ENCODE measurements at regions not wholly inside any gene's neighbourhood (a gene's known extent, or its start where the extent isn't known, plus 50 kb on each side); places are given as distances from the start of the nearest gene placed in this dataset.

- no peak for DNase-seq
These were observed 78.3 kb upstream of the MAP4K3 start for GRCh38 chr2:39515273-39515896.

GRCh38 chr2:39515897-39516346, 78.8 kb upstream of the MAP4K3 start:
- no peak for DNase-seq

DNA sequence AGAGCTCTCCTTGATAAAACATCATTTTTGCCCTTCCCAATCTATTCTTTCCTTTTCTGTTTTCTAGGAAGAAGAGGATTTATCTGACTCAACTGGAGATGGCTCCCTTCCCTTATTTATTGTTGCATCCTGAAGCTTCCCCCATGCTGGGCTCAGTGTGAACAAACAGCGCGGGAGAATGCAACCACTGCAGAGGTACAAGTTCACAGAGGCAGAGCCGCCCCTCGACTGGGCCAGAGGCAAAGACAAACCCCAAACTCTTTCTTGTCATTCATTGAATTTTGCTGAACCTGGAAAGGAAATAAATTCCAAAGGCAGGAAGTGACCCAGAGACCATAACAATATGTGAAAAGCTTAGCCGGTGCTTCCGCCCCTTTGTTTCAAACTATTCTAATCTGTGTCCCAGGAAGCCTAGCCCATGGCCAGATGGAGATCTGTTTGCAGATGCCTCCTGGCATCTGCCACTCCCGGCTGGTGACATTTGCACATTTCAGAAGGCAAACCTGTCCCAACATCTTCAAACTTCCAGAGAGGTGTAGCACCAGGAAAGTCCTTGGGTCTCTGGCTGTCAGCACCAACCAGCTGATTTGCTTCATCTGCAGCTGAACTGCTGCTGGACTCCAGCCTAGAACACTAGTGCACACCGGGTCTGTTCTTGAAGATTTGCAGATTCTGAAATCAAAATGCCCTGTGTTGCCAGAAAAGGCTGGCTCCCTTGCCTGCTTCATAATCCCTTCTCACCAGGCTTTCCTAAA, 79.4 kb upstream of the MAP4K3 start:
- DNase-seq: no peak

DNA sequence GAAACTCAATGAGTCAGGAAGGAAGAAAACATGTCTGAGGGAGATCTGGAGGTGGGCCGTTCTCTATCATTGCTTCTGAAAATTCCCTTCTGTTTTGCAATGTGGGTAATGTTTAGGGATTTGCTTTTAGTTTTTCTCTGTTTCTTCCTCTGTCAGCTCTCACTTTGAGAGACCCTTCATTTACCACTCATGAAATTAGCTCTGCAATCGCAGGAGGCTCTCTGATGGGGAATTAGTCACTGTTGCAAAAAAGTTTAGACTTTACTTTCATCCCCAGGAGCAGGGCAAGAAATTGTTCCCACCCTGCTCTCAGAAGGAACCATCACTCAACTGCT, 80.0 kb upstream of the MAP4K3 start:
- no peak for DNase-seq

DNA sequence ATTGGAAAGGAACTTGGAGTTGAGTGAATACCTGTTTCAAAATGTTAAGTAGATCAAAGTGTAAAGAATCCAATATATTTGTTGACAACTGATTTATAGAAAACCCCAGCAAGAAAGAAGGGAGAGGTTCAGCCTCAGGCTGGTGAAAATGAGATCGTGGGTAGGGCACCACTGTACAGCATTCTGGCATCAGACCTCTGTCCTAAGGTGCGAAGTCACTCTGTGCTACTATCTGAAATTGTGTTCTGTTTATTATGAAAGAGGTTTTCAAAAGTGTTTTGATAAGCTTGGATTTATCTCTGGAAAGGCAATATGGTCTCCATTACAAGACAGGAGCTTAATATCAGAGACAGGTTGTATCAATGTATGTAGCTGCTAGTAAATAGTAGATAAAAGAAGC, 80.5 kb upstream of the MAP4K3 start:
- no peak for DNase-seq

DNA sequence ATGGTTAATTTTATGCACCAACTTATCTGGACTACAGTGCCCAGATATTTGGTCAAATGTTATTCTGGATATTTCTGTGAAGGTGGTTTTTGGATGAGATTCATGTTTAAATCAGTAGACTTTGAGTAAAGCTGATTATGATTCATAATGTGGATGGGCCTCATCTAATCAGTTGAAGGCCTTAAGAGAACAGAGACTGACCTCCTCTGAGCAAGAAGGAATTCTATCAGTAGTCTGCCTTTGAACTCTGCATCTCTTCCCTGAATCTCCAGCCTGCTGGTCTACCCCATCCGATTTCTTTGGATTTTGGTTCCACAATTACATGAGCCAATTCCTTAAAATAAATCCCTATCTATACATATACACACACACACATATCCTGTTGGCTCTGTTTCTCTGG, 82.8 kb upstream of the MAP4K3 start:
- DNase-seq: no peak

DNA sequence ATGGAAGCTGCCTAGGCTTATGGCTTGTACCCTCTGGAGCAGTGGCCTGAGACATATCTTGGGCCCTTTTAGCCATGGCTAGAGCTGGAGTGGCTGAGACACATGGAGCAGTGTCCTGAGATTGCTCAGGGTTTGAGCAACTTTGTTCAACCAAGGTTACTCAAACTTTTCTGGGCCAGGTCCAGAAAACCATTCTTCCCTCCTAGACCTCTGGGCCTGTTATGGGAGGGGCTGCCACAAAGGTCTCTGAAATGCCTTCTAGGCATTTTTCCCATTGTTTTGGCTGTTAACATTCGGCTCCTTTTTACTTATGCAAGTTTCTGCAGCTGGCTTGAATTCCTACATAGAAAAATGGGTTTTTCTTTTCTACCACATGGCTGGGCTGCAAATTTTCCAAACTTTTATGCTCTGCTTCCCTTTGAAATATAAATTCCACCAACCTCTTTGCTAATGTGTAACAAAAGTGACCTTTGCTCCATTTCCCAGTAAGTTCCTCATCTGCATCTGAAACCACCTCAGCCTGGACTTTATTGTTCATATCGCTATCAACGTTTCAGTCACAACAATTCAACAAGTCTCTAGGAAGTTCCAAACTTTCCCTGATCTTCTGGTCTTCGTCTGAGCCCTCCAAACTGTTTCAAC, 84.9 kb upstream of the MAP4K3 start:
- no peak for DNase-seq

DNA sequence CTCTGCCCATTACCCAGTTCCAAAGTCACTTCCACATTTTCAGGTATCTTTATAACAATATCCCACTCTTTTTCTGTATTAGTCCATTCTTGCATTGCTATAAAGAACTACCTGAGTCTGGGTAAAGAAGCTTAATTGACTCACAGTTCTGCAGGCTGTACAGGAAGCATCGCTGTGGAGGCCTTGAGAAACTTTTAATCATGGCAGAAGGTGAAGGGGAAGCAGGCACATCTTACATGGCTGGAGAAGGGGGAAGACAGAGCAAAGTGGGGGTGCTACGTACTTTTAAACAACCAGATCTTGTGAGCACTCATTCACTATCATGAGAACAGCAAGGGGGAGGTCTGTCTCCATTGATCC, 85.4 kb upstream of the MAP4K3 start:
- no peak for DNase-seq

- DNase-seq: no peak
These were observed 86.4 kb upstream of the MAP4K3 start for GRCh38 chr2:39523308-39524044.

DNA sequence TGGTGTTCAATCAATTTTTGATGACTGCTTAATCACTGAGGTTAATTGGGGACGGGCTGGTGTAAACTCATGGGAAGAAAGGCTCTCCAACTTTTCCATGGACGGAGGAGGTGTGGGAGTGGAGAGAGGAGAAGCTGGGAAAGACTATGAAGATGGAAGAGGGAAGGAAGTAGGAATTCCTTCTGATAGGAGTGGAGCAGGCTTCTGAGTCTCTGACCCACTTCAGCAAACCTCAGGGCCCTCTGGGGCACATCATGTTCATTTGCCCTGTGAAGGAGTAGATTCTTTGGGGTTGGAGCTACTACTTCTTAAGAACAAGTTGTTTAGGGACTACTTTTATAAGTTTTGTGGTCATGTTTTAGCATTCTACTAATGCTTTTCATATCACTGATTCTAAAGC, 87.0 kb upstream of the MAP4K3 start:
- DNase-seq: no peak

DNA sequence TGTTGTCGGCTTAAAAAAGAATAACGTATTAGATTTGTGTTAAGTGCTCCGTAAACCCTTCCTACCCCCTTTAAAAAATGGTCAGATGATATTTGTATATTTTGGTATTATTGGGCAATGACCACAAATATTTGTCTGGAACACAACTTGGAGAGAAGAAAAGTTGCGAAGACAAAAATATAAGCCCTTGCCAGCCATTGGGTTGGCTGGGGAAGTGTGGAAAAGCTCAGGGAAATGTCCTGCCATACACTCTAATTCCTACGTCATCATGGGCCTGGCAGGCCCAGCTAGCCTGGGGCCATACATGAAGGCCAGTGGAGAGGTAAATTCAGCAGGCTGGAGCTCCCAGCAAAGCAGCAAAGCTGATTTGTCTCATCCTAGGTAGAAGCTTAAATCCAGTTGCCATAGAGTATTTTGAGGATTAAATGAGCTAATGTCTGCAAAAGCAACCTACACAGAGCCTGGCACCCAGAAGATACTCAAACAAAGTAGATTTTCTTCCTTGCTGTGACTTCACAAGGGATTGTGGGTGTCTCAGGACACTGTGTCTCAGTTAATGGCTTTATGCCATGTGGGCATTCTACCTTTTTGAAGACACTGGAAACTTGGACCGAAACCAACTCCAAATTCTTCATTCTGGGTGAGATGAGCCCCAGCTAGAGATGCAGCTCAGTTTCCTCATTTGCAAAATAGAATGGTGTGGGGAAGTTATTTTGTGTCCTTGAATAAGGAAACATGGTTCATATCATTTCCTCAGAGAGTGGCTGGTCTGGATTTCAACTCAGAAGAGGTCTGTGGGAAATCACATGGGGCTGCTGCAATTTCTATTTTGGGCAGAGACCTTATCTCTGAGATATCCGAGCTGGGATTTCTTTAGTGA, 87.9 kb upstream of the MAP4K3 start:
- DNase-seq: no peak

DNA sequence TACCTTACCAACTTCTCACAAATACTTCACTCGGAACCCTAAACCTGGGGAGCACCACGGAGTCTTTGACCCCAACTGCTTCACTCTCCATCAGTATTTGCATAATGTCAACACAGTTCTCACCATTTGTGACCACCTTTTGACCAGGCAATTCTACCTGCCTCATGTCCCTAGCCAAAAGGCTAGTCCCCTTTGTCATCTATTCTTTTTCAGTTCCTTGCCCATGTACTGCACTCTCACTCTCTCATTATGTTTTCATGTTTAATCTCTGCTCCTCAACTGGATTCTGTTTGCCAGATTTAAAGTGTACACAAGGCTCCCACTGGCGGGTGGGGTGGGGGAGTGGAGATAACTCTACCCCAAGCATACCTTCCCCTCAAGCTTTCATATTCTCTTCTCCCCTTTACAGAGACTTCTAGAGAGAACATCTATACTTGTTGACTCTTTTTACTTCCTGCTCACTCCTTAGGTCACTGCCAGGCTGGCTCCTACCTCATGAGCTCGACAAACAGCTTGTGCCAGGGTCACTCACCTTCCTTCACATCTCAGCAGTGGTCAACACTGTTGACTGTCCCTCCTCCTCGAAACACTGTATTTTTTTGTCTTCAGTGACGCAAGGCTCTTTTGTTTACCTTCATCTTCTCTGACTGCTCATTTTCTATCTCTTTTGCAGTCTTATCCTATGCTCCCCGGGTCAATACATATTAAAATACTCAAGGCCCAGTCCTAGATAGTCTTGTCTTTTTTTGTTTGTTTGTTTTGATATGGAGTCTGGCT, 88.7 kb upstream of the MAP4K3 start:
- DNase-seq: no peak

- DNase-seq: no peak
These were observed 91.6 kb upstream of the MAP4K3 start for GRCh38 chr2:39528701-39529100.

GRCh38 chr2:39529836-39530235, 92.8 kb upstream of the MAP4K3 start:
- no peak for DNase-seq

GRCh38 chr2:39530411-39530866, 93.4 kb upstream of the MAP4K3 start:
- no peak for DNase-seq

DNA sequence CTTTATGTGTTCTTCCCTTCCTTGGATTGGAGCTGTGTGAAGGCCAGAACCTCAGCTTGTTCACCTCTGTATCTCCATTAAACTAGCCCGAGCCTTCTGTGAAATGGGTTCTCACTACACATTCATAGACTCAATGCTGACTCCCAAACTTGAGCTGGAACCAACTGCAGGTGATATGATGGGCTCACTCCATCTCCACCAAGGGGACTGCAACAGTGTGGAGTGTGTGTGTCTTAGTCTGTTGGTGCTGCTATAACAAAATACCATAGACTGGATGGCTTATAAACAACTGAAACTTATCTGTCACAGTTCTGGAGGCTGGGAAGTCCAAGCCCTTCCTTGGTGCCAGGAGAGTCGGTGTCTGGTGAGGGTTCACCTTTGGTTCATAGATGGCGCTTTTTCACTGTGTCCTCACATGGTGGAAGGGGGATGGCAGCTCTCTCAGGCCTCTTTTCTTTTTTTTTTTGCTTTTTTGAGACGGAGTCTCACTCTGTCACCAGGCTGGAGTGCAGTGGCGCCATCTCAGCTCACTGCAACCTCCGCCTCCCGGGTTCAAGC, 94.2 kb upstream of the MAP4K3 start:
- DNase-seq: no peak

DNA sequence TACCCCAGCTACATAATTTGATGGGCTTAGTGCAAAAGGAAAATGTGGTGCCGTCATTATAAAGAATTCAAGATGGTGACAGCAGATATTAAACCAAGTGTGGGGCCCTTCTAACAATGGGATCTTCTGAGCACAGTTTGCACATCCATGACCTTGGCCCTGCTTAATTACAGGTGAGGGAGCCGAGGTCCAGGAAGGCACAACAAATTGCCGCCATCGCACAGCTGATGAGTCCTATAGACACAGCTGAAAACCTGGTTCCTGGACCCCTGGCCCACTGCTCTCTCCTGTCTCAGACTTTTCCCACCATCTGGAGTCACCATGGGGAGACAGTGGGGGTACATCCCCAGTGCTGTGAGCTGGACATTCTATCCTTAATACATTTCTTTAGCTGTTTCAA, 95.8 kb upstream of the MAP4K3 start:
- no peak for DNase-seq

DNA sequence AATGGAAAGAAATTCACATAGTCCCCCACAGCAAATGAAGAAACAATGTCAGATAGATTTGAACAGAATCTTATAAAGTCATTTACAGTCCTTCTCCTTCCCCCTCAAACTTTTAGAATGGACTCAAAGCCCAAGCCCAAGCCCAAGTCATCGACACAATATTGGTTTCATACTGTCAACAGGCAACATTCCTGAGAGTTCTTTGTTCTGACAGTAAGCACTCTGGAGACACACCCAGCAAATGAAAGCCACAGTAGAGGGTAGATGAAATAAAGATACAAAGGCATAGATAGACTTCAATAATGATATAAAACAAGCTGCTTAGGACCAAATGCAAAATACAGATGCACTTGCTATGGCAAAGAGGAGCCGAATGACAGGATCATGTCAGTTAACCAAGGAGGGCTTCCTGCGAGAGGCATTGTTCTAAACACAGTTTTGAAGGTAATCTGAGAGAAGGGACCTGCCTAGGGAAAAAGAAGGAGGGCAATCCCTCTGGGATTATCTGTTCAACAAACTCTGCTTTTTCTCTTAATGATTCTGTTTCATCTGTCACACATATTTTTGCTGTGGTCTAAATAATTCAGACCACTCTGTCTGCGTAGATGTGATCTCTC, 97.1 kb upstream of the MAP4K3 start:
- no peak for DNase-seq

- no peak for DNase-seq
These were observed 98.6 kb upstream of the MAP4K3 start for GRCh38 chr2:39535636-39536185.

DNA sequence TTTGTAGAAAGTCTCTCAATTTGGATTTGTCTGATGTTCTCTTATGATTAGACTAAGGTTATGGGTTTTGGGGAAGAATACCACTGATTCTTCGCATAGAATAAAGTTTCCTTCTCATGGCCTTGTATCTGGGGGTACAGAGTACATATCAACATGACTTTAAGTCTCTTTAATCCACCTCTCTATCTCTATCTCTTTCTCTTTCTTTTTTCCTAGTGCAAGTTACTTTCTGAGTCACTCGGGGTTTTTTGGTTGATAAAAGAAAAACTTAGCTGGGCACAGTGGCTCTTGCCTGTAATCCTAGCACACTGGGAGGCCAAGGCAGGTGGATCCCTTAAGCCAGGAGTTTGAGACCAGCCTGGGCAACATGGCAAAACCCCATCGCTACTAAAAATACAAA, 100.1 kb upstream of the MAP4K3 start:
- DNase-seq: no peak

DNA sequence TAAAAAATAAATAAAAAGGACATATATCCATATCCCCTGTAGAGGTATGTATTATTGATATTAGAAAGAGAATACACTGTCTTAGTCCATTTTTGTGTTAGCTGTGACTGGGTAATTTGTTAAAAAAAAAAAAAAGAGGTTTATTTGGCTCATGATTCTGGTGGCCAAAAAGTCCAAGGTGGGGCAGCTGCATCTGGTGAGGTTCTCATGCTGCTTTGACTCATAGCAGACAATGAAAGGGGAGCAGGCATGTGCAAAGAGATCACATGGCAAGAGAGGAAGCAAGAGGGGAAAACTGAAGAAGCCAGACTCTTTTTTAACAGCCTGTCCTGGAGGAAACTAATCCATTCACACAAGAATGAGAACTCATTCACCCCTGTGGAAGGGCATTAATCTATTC, 101.6 kb upstream of the MAP4K3 start:
- no peak for DNase-seq

All from femur (tissue), 1 donor.